NCI-H2196 (cell line): ENCODE measurements at regions not wholly inside any gene's neighbourhood (a gene's known extent, or its start where the extent isn't known, plus 50 kb on each side); places are given as distances from the start of the nearest gene placed in this dataset.

Experiments used
- DNase-seq: peaks from one replicate; lab custom pipeline; 2025; ENCODE audit not compliant: unreplicated experiment; lab: John Stamatoyannopoulos, UW

GRCh38 chr12:91423693-91424050 lies 241.1 kb upstream of the DCN start:
- no peak for DNase-seq

- DNase-seq: no peak
These were observed 240.4 kb upstream of the DCN start for GRCh38 chr12:91422811-91423692.

GRCh38 chr12:91422127-91422526 lies 239.5 kb upstream of the DCN start:
- no peak for DNase-seq

- DNase-seq: no peak
These were observed 237.2 kb upstream of the DCN start for GRCh38 chr12:91419809-91420208.

GRCh38 chr12:91418221-91419090 lies 235.8 kb upstream of the DCN start:
- no peak for DNase-seq

GRCh38 chr12:91417650-91418049 lies 235.0 kb upstream of the DCN start:
- no peak for DNase-seq

GRCh38 chr12:91414636-91415035 lies 232.0 kb upstream of the DCN start:
- no peak for DNase-seq

- no peak for DNase-seq
These were observed 231.2 kb upstream of the DCN start for GRCh38 chr12:91413581-91414546.

GRCh38 chr12:91406920-91407341 lies 224.3 kb upstream of the DCN start:
- DNase-seq: no peak

- no peak for DNase-seq
These were observed 221.8 kb upstream of the DCN start for GRCh38 chr12:91404441-91404840.

GRCh38 chr12:91401190-91401589 lies 218.6 kb upstream of the DCN start:
- no peak for DNase-seq

- DNase-seq: no peak
These were observed 217.7 kb upstream of the DCN start for GRCh38 chr12:91400271-91400670.

- no peak for DNase-seq
These were observed 215.4 kb upstream of the DCN start for GRCh38 chr12:91397866-91398532.

GRCh38 chr12:91396293-91396692 lies 213.7 kb upstream of the DCN start:
- no peak for DNase-seq

- no peak for DNase-seq
These were observed 213.1 kb upstream of the DCN start for GRCh38 chr12:91395628-91396135.

GRCh38 chr12:91394903-91395302 lies 212.3 kb upstream of the DCN start:
- no peak for DNase-seq

- no peak for DNase-seq
These were observed 206.0 kb upstream of the DCN start for GRCh38 chr12:91388573-91388972.

GRCh38 chr12:91387461-91388134 lies 205.0 kb upstream of the DCN start:
- no peak for DNase-seq

GRCh38 chr12:91384806-91385205 lies 202.2 kb upstream of the DCN start:
- DNase-seq: no peak

- no peak for DNase-seq
These were observed 201.7 kb upstream of the DCN start for GRCh38 chr12:91384366-91384765.
